DOHH2 (cell line): ENCODE measurements at regions not wholly inside any gene's neighbourhood (a gene's known extent, or its start where the extent isn't known, plus 50 kb on each side); places are given as distances from the start of the nearest gene placed in this dataset.
"Not testable (repeated sequence)": the region's sequence is repeated elsewhere in the genome, so short reads cannot be mapped to it uniquely, and the experiment has no call there.

ENCODE experiments used
- H3F3A ChIP-seq: fragments of 200-600 bp; sonication (generic), shearing (Covaris generic); 2 replicates; pipeline ENCODE4 v1.6.0; 2016; ENCODE audit warnings: antibody characterized with exemption, mild to moderate bottlenecking; ENCODE audit not compliant: control insufficient read depth, insufficient read depth
- H3K27ac ChIP-seq: fragments of 200-600 bp; sonication (generic); 2 replicates; pipeline ENCODE4 v1.5.1; 2014; ENCODE audit warnings: low read depth, mild to moderate bottlenecking, low read length, moderate library complexity
- H3K27me3 ChIP-seq: fragments of 200-600 bp; sonication (generic); 2 replicates; pipeline ENCODE4 v1.6.1; 2014; ENCODE audit warnings: mild to moderate bottlenecking, low read length, mixed read lengths; ENCODE audit not compliant: control insufficient read depth
- H3K36me3 ChIP-seq: fragments of 200-600 bp; sonication (generic); 2 replicates; pipeline ENCODE4 v1.6.1; 2014; ENCODE audit warnings: mild to moderate bottlenecking, low read length, moderate library complexity, mixed read lengths; ENCODE audit not compliant: control insufficient read depth
- H3K4me1 ChIP-seq: fragments of 200-600 bp; sonication (generic); 2 replicates; pipeline ENCODE4 v1.6.1; 2014; ENCODE audit warnings: mild to moderate bottlenecking, low read length, mixed read lengths; ENCODE audit not compliant: control insufficient read depth
- H3K4me2 ChIP-seq: fragments of 200-600 bp; sonication (generic); 2 replicates; pipeline ENCODE4 v1.6.0; 2014; ENCODE audit warnings: mild to moderate bottlenecking, low read length, moderate library complexity
- H3K4me3 ChIP-seq: fragments of 200-600 bp; sonication (generic); 2 replicates; pipeline ENCODE4 v1.5.1; 2014; ENCODE audit warnings: mild to moderate bottlenecking, low read length, mixed read lengths
- H3K79me2 ChIP-seq: fragments of 200-600 bp; sonication (generic); 2 replicates; pipeline ENCODE4 v1.6.1; 2014; ENCODE audit warnings: mild to moderate bottlenecking, low read length, mixed read lengths; ENCODE audit not compliant: control insufficient read depth
- H3K9me2 ChIP-seq: fragments of 200-600 bp; sonication (generic); replicated peaks from 2 replicates; pipeline ENCODE4 v1.6.1; 2014; ENCODE audit warnings: mild to moderate bottlenecking, low read length, mixed read lengths; ENCODE audit not compliant: control insufficient read depth
- H3K9me3 ChIP-seq: fragments of 200-600 bp; sonication (generic); 2 replicates; pipeline ENCODE4 v1.6.1; 2014; ENCODE audit warnings: antibody characterized with exemption, low read length, mixed read lengths; ENCODE audit not compliant: control insufficient read depth, insufficient read depth
- H4K20me1 ChIP-seq: fragments of 200-600 bp; sonication (generic); 2 replicates; pipeline ENCODE4 v1.6.0; 2014; ENCODE audit warnings: low read depth, mild to moderate bottlenecking, antibody characterized with exemption, low read length, moderate library complexity; ENCODE audit not compliant: control insufficient read depth, insufficient read depth

DNA sequence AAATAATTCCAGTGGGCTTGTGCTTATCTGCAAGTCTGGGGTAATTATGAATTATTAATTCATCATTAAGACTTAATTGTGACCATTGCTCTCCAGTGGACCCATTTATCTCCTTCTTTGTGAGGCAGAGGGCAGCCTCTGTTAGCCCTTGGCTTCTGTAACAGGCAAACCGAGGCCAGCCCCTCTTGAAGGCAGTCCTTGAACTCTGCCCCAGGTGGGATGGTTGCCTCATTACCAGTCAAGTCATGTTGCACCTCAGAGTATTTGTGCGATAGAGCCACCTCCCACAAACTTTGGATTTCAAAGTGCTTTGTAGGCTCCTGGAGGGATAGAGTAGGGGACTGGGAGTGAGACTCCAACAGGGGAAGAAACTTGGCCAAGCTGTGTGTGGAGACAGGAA is 468.0 kb upstream of the ZNG1F start:
- H3K79me2 ChIP-seq, H4K20me1 ChIP-seq, H3K27me3 ChIP-seq, H3K4me3 ChIP-seq, H3K9me2 ChIP-seq, H3K36me3 ChIP-seq, H3K4me2 ChIP-seq, H3F3A ChIP-seq, H3K27ac ChIP-seq, H3K9me3 ChIP-seq, H3K4me1 ChIP-seq: not testable (repeated sequence)

DNA sequence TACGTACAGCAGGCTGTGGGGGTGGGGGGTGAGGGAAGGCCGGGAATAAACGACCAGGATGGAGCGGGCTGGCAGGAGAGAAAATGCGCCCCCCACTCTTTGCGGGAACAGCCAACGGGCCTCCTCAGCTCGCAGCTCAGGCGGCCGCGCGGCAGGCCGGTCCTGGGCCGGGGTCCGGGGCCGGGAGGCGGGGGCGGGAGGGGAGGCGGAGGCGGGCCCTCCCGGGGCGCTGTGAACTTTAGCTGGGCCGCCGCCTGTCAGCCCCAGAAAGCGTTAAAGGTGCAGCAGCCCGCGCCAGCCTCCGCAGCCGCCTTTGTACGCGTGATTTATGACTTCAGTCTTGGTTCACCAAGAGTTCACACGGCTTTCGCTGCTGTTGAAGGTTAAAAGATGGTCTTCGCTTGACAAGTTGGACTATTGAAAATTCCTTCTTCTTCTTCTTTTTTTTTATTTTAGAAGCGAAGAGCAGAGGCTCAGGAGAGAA is 466.0 kb upstream of the ZNG1F start:
- H3K4me3 ChIP-seq, H3K4me2 ChIP-seq, H4K20me1 ChIP-seq, H3F3A ChIP-seq, H3K27me3 ChIP-seq, H3K9me2 ChIP-seq, H3K9me3 ChIP-seq, H3K79me2 ChIP-seq, H3K27ac ChIP-seq, H3K4me1 ChIP-seq, H3K36me3 ChIP-seq: not testable (repeated sequence)

DNA sequence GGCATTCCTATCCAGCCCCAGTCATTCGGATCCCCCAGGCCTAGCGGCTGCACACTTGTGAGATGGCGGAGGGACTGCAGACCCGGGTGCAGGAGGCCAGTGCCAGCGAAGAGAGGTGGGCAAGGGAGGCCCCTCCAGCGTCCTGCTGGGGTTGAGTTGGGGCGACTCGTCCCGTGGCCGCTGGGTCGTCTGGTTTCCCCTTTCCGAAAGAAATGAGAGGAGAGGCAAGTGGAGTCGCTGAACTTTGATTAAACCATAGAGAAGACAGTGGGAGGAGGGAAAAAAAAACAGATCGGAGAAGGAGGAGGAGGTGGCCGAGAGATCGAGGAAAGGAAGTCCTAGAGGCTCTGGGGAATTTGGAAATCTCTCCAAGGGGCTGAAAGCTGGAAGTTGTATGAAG is 465.2 kb upstream of the ZNG1F start:
- H3K4me2 ChIP-seq, H4K20me1 ChIP-seq, H3F3A ChIP-seq, H3K9me2 ChIP-seq, H3K79me2 ChIP-seq, H3K9me3 ChIP-seq, H3K36me3 ChIP-seq, H3K27me3 ChIP-seq, H3K4me1 ChIP-seq, H3K4me3 ChIP-seq, H3K27ac ChIP-seq: not testable (repeated sequence)

DNA sequence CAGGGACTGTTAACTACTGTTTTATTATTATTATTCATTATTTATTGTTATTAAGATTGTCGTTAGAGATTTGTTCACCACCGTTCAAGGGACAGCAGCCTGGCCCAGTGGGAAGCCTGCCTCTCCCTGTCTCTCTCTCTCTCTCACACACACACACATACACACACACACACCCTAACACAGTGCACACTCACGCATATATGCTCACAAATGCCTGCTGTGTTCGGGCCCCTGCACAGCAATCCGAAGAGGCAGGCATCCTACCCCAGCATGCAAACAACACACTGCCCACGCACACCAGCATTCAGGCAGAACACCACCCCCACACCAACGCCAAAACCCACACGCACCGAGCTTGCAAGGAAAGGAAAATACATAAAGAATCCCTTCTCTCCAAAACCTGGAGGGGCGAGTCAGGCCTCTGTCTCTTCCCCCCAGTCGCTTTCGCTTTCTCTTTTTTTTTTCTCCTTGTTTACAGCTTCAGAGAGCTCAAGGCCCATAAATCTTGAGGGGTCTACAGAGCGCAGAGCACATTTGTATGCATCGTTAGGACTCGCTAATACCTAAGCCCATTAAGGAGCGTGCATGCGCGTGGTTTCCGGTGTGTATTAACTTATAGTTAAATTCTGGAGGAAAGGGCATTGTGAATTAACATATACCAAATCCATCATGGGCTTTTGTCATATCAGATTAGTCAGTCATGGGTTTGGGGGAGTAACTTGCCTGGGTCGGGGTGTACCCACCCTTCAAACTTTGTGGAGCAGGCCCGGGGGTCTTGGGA is 464.6 kb upstream of the ZNG1F start:
- H3K36me3 ChIP-seq, H3K4me1 ChIP-seq, H3K27me3 ChIP-seq, H3K4me3 ChIP-seq, H3K9me3 ChIP-seq, H3K27ac ChIP-seq, H3K9me2 ChIP-seq, H3K4me2 ChIP-seq, H3K79me2 ChIP-seq, H3F3A ChIP-seq, H4K20me1 ChIP-seq: not testable (repeated sequence)

DNA sequence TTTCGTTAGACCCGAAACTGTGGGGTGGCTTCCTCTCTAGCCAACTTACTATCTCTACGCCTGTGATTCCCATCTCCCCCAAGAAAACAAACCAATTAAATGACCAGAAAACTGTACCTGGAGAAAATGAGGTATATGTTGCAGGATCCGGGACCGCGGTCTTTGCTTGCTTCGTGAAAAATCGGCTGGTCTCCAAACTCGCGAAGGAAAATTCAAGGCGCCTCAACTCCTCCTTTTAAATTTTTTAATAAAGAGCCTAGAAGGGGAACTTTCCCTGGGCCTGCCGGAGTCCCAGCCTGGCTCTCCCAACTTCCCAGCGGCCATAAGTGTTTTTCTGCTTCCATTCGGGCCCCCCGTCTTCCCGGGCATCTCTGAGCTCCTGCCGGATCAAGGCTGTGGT is 463.7 kb upstream of the ZNG1F start:
- not testable (repeated sequence) for H3K36me3 ChIP-seq, H3K79me2 ChIP-seq, H3K27me3 ChIP-seq, H3K4me2 ChIP-seq, H3K27ac ChIP-seq, H3K9me3 ChIP-seq, H3K9me2 ChIP-seq, H3F3A ChIP-seq, H3K4me3 ChIP-seq, H4K20me1 ChIP-seq, H3K4me1 ChIP-seq

DNA sequence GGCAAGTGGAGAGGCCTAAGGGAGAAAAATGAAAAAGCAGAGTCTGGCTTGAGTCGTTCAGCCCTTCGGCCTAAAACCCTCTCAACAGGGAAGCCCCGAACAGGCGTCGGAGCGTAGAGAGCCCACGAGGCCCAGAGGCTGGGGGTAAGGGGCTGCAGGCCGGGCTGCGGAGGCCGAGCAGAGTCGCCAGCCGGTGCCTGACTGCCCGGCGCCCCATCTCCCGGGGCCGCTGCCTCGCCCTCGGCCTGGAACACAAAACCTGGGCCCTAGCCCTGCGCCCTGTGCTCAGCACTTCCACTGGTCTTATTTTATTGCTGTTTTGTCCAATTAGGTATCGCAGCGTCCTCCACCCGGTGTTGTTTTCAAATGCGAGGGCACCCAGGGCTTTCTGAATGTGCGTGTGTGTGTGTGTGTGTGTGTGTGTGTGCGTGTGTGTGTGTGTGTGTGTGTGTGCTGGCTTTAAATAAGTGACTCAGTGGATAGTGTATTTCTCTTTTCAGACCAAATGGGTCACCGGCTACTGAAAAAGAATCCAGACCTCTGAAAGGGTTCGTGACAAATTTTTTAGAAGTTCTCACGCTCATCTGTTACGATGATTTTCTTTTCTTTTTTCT is 463.1 kb upstream of the ZNG1F start:
- not testable (repeated sequence) for H3K36me3 ChIP-seq, H3F3A ChIP-seq, H3K27me3 ChIP-seq, H3K4me1 ChIP-seq, H3K4me3 ChIP-seq, H3K27ac ChIP-seq, H3K79me2 ChIP-seq, H3K9me2 ChIP-seq, H3K4me2 ChIP-seq, H4K20me1 ChIP-seq, H3K9me3 ChIP-seq

DNA sequence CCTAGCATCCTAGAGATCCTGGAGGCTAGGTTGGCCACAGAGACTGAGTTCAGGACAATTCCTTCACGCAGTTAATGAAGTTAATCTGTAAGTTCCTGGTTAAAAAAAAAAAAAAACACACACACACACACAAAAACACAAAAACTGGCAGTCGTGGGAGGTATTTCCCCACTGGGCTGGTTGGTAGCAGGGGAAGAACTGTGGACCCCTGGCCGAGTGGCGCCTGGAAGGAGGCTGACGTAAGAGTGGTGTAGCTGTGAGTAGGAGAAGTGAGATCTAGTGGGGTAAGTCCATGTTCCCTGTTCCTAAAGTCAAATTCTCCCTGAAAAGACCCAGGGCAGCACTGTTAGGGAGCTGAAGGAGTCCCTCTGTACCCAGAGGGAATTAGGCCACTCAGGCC is 461.0 kb upstream of the ZNG1F start:
- H3K4me1 ChIP-seq, H3F3A ChIP-seq, H3K36me3 ChIP-seq, H3K27ac ChIP-seq, H3K79me2 ChIP-seq, H3K9me3 ChIP-seq, H3K4me2 ChIP-seq, H3K4me3 ChIP-seq, H3K9me2 ChIP-seq, H4K20me1 ChIP-seq, H3K27me3 ChIP-seq: not testable (repeated sequence)

DNA sequence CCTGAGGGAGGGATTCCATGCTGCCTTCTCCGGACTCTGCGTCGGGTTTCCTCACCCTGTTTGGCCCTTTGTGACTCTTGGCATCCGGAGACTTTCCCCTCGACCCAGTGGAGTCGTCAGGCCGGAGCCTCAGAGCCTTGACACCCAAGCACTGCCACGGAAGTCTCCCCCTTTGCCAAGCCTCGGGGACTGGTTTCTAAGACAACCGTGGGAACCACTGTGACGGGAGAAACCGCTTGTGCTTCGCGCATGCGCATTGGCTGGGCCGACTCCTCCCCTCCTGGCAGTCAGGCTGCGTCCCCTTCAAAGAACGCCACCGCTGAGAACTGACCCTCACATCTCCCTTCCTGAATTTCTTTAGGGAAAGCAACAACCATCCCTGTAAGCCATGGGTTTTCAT is 459.4 kb upstream of the ZNG1F start:
- H4K20me1 ChIP-seq, H3K79me2 ChIP-seq, H3K4me2 ChIP-seq, H3K9me3 ChIP-seq, H3K27ac ChIP-seq, H3K27me3 ChIP-seq, H3K36me3 ChIP-seq, H3K4me1 ChIP-seq, H3K4me3 ChIP-seq, H3K9me2 ChIP-seq, H3F3A ChIP-seq: not testable (repeated sequence)
